ENCODE measurements at regions not wholly inside any gene's neighbourhood (a gene's known extent, or its start where the extent isn't known, plus 50 kb on each side); places are given as distances from the start of the nearest gene placed in this dataset.

DNA sequence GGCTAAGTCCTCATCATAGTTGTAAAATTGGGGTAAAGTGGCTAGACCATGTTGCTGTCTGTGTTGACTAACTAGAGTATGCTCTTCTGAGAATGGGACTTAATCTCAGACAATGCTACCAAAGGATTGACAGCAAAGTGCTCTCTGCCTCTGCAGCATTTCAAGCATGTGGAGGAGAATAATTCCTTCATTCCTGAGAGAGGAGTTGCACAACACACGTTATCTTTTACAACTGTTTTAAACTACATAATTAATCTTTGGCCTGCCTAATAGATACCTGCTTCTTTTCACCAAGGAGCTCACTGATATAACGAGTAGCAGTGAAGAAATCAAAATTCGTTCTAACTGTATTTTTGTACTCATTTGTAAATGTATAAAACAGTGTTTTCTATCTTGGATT is 2172.2 kb downstream of the PCDH9 start:
- H3K4me1 ChIP-seq (ENCODE audit: low read depth): no peaks in the 10 kb centered on the region
- intact Hi-C loops (cut with DNase I, micrococcal nuclease): no loop called here
- no peak overlapping the region for H3K4me3 ChIP-seq
- H3K9me3 ChIP-seq: peaks cover 55% of the 10 kb centered on the region
- DNase-seq: no peak
- no peak for ATAC-seq
- TF ChIP-seq, protein P1, sequence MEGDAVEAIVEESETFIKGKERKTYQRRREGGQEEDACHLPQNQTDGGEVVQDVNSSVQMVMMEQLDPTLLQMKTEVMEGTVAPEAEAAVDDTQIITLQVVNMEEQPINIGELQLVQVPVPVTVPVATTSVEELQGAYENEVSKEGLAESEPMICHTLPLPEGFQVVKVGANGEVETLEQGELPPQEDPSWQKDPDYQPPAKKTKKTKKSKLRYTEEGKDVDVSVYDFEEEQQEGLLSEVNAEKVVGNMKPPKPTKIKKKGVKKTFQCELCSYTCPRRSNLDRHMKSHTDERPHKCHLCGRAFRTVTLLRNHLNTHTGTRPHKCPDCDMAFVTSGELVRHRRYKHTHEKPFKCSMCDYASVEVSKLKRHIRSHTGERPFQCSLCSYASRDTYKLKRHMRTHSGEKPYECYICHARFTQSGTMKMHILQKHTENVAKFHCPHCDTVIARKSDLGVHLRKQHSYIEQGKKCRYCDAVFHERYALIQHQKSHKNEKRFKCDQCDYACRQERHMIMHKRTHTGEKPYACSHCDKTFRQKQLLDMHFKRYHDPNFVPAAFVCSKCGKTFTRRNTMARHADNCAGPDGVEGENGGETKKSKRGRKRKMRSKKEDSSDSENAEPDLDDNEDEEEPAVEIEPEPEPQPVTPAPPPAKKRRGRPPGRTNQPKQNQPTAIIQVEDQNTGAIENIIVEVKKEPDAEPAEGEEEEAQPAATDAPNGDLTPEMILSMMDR (IDR thresholded peaks at IDR 0.05): no peak
- no peaks in the 10 kb centered on the region for H3K36me3 ChIP-seq (ENCODE audit: low read depth)

DNA sequence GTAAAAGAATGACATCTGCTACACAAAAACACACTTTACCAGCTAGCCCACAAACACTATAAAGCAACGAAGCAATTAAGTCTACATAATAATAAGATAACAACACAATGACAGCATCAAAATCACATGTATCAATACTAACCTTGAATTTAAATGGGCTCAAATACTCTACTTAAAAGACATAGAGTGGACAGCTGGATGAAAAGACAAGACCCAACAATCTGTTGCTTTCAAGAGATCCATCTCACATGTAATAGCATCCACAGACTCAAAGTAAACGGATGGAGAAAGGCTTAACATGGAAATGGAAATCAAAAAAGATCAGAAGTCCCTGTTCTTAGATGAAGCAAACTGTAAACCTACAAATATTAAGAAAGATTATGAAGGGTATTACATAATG is 2175.9 kb downstream of the PCDH9 start:
- Histone ChIP-seq H3K4me1 (ENCODE audit: low read depth) (no peaks in the 10 kb centered on the region), H3K9me3 (peaks cover 50% of the 10 kb centered on the region), H3K4me3 (no peak overlapping the region), H3K36me3 (ENCODE audit: low read depth) (no peaks in the 10 kb centered on the region)
- TF ChIP-seq, protein P1 (IDR thresholded peaks at IDR 0.05): no peak
- intact Hi-C loops (cut with DNase I, micrococcal nuclease): no loop called here
- DNase-seq (no peak), ATAC-seq (no peak)

DNA sequence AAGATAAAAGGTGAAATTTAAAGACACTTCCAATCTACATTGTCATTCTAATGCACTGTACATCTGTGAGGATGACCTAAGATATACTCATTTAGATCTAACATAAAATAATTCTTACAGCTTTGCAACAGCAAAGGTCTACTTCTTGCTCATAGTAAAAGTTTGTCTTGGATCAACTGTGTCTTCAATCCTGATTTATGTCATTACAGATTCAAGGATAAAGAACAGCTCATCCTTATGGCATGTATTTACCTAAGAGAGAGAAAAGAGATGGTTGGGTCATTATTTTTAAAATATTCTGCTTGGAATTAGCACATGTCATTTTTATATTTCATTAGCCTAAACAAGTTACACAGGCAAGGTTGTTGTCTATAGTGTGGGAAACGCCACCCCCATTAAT is 2193.1 kb downstream of the PCDH9 start:
- no peak for ATAC-seq
- no peak overlapping the region for H3K4me3 ChIP-seq
- TF ChIP-seq, protein P1 (IDR thresholded peaks at IDR 0.05): no peak
- H3K4me1 ChIP-seq (ENCODE audit: low read depth): no peaks in the 10 kb centered on the region
- no peaks in the 10 kb centered on the region for H3K36me3 ChIP-seq (ENCODE audit: low read depth)
- DNase-seq: no peak
- H3K9me3 ChIP-seq: peaks cover 46% of the 10 kb centered on the region
- intact Hi-C loops (cut with DNase I, micrococcal nuclease): no loop called here

DNA sequence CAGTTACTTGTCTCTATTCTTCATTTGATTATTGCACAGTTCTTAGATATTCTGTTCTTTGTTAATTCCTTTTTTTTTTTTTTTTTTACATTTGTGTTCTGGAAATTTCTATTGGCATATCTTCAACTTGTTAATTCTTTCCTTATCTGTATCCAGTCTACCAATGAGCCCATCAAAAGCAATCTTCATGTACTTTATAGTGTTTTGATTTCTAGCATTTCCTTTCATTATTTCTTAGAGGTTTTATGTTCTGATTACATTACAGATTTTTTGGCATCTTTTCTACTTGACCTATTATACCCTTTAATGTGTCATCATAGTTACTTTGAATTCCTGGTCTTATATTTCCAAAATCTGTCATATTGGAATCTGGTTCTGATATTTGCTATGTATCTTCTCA is 2194.8 kb downstream of the PCDH9 start:
- no peak for DNase-seq
- Histone ChIP-seq H3K4me3 (no peak overlapping the region), H3K4me1 (ENCODE audit: low read depth) (no peaks in the 10 kb centered on the region), H3K9me3 (peaks cover 49% of the 10 kb centered on the region), H3K36me3 (ENCODE audit: low read depth) (no peaks in the 10 kb centered on the region)
- intact Hi-C loops (cut with DNase I, micrococcal nuclease): no loop called here
- ATAC-seq: no peak
- TF ChIP-seq, protein P1 (IDR thresholded peaks at IDR 0.05): no peak

DNA sequence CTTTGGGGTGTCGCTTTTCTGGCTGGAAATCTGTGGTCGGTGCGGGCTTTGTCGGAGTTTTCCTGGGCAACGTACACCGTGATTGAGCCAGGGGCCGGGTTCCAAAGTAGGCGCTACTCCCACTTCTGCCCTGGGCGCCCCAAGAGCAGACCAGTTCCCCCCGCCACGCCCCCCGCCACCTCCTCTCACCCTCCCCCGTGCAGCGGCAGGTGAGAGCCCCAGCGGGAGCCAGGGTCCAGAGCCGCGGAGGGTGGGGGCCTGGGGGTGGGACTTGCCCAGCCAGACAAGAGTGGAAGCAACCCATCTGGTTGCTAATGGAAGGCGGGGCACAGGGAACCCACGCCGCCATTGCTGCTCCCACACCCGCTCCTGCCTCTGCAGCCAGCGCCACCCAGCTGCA is 2195.9 kb downstream of the PCDH9 start:
- intact Hi-C loops (cut with DNase I, micrococcal nuclease): no loop called here
- Histone ChIP-seq H3K4me1 (ENCODE audit: low read depth) (no peaks in the 10 kb centered on the region), H3K36me3 (ENCODE audit: low read depth) (no peaks in the 10 kb centered on the region), H3K9me3 (peaks cover 47% of the 10 kb centered on the region), H3K4me3 (no peak overlapping the region)
- TF ChIP-seq, protein P1 (IDR thresholded peaks at IDR 0.05): no peak
- ATAC-seq (no peak), DNase-seq (no peak)

DNA sequence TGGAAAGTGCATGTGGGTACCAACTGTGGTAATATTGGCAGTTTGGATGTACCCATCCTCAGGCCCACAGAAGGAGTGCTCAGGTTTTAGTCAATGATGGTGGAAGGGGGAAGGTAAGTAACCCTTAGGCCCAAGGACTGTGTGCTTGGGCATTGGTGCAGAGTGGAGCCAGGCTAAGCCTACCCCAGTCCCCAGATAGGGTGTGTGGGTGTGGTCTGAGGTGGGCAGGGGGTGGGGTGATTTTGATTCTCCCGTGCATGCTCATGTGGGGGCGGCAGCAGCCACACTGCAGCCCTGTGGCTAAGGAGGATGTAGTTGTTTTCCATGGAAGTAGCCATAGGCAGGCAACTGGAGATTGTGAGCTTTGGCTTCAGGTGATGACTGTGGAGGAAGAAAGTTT is 2197.3 kb downstream of the PCDH9 start:
- peaks cover 40% of the 10 kb centered on the region for H3K9me3 ChIP-seq
- H3K4me1 ChIP-seq (ENCODE audit: low read depth): no peaks in the 10 kb centered on the region
- no peak for ATAC-seq
- intact Hi-C loops (cut with DNase I, micrococcal nuclease): no loop called here
- no peak overlapping the region for H3K4me3 ChIP-seq
- no peak for DNase-seq
- TF ChIP-seq, protein P1 (IDR thresholded peaks at IDR 0.05): no peak
- no peaks in the 10 kb centered on the region for H3K36me3 ChIP-seq (ENCODE audit: low read depth)

Data from mucosa of descending colon (tissue), 3 donors.